Activated CD4-positive, alpha-beta T cell treated with anti-CD3 and anti-CD28 coated beads, Interleukin-2, amount 50 U/mL, for 24 hours (primary cell): ENCODE measurements at regions not wholly inside any gene's neighbourhood (a gene's known extent, or its start where the extent isn't known, plus 50 kb on each side); places are given as distances from the start of the nearest gene placed in this dataset.

ENCODE experiments used
- DNase-seq, 2 donors: peaks; one replicate each; pipeline ENCODE4 v3.0.0-alpha.2; 2020; ENCODE audit warnings: low read depth in 1 of 2, low spot score in 1 of 2

- DNase-seq, result no peak
Measured at GRCh38 chr1:185373813-185374529, 56.9 kb upstream of the IVNS1ABP start.

DNA sequence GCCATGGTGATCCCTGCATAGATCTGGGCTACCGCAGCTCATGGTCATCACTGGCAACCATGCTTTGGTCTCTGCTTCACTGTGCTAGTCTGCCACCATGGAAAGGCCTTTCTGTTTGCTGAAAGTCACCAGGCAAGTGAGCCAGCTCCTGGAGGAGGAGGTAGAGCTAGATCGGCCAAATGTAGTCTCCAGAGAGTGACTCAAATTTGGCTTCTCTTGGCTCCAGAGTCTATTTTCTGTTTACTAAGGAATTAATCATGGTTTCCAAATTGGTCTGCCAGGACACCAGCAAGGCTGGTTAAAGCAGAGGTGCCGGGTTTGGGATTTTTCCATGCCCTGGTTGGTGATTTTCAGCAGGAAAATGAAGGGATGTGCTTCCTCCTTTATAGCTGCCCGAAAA lies 52.7 kb upstream of the IVNS1ABP start:
- no peak for DNase-seq

DNA sequence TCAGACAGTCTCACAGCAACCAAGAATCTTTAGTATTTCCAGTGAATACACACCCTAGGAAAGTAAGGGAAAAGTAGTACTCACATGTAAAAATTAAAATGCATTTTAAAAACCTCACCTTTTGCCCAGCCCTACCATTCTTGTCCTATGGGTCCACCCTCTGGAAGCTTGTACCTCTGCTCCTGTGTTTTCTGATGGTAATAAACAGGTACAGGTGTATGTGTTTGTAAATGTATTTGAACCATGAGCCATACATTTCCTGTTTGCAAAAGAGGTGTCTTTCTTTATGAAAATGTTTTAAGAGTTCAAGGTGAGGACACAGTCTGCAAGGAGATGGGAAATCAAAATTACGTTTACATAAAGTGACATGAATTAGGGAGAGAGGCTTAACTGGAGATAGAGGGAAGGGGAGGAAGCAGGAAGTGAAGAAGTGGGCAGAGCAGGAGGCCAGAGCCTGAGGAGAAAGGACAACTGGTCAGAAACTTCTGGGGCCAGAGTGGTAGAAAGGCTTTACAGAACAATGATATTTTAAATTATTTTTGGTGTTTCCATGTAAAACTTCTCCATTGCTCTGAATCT lies 52.0 kb upstream of the IVNS1ABP start:
- no peak for DNase-seq

DNA sequence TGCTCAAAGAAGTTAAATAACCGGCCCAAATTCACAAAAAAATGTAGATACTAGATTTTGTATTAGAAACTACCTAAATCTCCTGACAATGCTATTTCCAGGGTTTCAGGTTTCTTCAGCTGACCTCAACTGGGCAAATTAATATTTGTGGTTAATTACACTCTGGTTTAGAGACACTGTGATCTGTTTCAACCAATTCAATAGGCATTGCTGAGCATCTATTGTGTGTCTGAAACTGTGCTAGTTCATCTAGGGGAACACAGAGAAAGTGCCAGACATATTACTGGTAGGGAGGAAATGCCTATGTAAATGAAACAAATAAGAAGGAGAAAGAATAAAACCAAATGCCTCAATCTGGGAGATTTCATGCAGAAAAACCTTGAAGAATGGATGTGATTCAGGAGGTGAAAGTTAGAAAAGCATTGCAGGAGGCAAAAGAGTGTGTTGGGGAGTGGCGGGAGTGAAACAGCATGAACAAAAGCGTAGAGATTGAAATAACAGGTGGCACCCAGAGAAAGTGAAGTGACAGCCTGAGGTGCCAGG lies 51.3 kb upstream of the IVNS1ABP start:
- no peak for DNase-seq

- DNase-seq, result no peak
Measured at GRCh38 chr1:185367218-185367617, 50.2 kb upstream of the IVNS1ABP start.
